GM12878 (cell line): ENCODE measurements at regions not wholly inside any gene's neighbourhood (a gene's known extent, or its start where the extent isn't known, plus 50 kb on each side); places are given as distances from the start of the nearest gene placed in this dataset.
A peak's percentile ranks its signal among the peaks of the same experiment; 100 is the strongest.

ENCODE experiments used
- ASH2L ChIP-seq: fragments of 300-600, 200-600 bp; sonication (generic); IDR thresholded peaks from 2 replicates; pipeline ENCODE4 v1.6.1; 2017; ENCODE audit warnings: low read depth, mild to moderate bottlenecking, borderline replicate concordance
- BACH1 ChIP-seq: fragments of 450-650 bp; IDR thresholded peaks from 2 replicates; pipeline ENCODE4 v1.6.1; 2017; ENCODE audit warnings: mild to moderate bottlenecking, borderline replicate concordance
- CREM ChIP-seq: IDR thresholded peaks from 2 replicates; pipeline ENCODE4 v1.6.1; 2014; ENCODE audit warnings: antibody characterized with exemption, low read depth
- FOXK2 ChIP-seq: fragments of 450-650 bp; IDR thresholded peaks from 2 replicates; pipeline ENCODE4 v1.6.1; 2017; ENCODE audit warnings: mild to moderate bottlenecking, moderate library complexity
- GATAD2B ChIP-seq: fragments of 450-650 bp; conservative IDR thresholded peaks from 2 replicates; pipeline ENCODE4 v1.6.1; 2017; ENCODE audit warnings: low read depth, mild to moderate bottlenecking, moderate library complexity
- KAT2A ChIP-seq: conservative IDR thresholded peaks from 2 replicates; pipeline ENCODE4 v1.6.1; 2011; ENCODE audit warnings: low read depth, low read length; ENCODE audit not compliant: control insufficient read depth
- LARP7 ChIP-seq: fragments of 450-650 bp; IDR thresholded peaks from 2 replicates; pipeline ENCODE4 v1.6.1; 2017; ENCODE audit warnings: mild to moderate bottlenecking
- POLR2AphosphoS2 ChIP-seq: IDR thresholded peaks from 2 replicates; pipeline ENCODE4 v1.6.1; 2011; ENCODE audit warnings: low read depth, mild to moderate bottlenecking, low read length, improper control_type of control experiment, moderate library complexity
- POU2F2 ChIP-seq: IDR thresholded peaks from 3 replicates; pipeline ENCODE4 v1.6.1; 2011; ENCODE audit warnings: low read depth, mild to moderate bottlenecking, low read length, borderline replicate concordance
- RB1 ChIP-seq: fragments of 450-650 bp; formaldehyde crosslinking; IDR thresholded peaks from 2 replicates; pipeline ENCODE4 v1.6.1; 2017; ENCODE audit warnings: mild to moderate bottlenecking, borderline replicate concordance
- RELA ChIP-seq: fragments of 450-650 bp; IDR thresholded peaks from 2 replicates; pipeline ENCODE4 v1.8.0; 2014; ENCODE audit warnings: borderline replicate concordance; ENCODE audit not compliant: partially characterized antibody
- STAT1 ChIP-seq: fragments of 450-650 bp; conservative IDR thresholded peaks from 2 replicates; pipeline ENCODE4 v1.6.1; 2014; ENCODE audit warnings: antibody characterized with exemption, mild to moderate bottlenecking
- TCF12 ChIP-seq: IDR thresholded peaks from 2 replicates; pipeline ENCODE4 v1.6.1; 2011; ENCODE audit warnings: low read depth, mild to moderate bottlenecking, low read length
- ZBED1 ChIP-seq: IDR thresholded peaks from 2 replicates; pipeline ENCODE4 v1.6.1; 2016; ENCODE audit warnings: borderline replicate concordance
- TF ChIP-seq, protein P1 (sequence below): IDR thresholded peaks from 2 replicates; pipeline ENCODE4 v1.6.1; 2011; ENCODE audit warnings: mild to moderate bottlenecking, low read depth, low read length, moderate library complexity; ENCODE audit not compliant: insufficient replicate concordance
- TF ChIP-seq, protein P2 (sequence below): fragments of 450-650 bp; IDR thresholded peaks from 2 replicates; pipeline ENCODE4 v1.6.1; 2017; ENCODE audit warnings: borderline replicate concordance
- TF ChIP-seq, protein P3 (sequence below): fragments of 450-650 bp; conservative IDR thresholded peaks from 2 replicates; pipeline ENCODE4 v1.6.1; 2017; ENCODE audit warnings: mild to moderate bottlenecking, moderate library complexity
- TF ChIP-seq, protein P4 (sequence below): IDR thresholded peaks from 2 replicates; pipeline ENCODE4 v1.6.1; 2012; ENCODE audit warnings: low read length, inconsistent platforms
- TF ChIP-seq, protein P5 (sequence below): fragments of 450-650 bp; IDR thresholded peaks from 2 replicates; pipeline ENCODE4 v1.6.1; 2017; ENCODE audit warnings: mild to moderate bottlenecking, low read depth, inconsistent platforms; ENCODE audit not compliant: poor library complexity, severe bottlenecking

DNA sequence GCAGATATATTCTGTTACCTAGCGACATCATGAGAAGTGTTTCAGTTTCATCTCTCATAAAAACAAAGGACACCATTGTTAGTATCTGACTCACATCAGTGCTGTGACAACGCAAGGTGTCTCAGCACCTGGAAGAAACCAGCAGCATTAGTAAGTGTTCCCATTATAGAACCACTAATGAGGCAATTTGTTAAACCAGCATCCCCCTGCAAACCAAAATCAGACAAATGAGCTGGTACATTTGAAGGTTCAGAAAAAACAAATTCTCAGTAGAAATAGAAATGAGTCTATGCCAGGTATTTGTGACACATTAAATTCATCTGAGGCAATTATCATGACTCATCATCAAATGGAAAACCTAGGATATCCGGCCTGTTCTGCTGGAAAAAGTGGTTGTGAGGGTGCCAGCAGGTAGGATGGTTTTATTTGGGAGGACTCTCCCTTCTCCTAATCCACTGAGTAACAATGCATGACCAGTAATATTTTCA lies 151.7 kb downstream of the TMEM200A start (continued):
- TF ChIP-seq, protein P1, sequence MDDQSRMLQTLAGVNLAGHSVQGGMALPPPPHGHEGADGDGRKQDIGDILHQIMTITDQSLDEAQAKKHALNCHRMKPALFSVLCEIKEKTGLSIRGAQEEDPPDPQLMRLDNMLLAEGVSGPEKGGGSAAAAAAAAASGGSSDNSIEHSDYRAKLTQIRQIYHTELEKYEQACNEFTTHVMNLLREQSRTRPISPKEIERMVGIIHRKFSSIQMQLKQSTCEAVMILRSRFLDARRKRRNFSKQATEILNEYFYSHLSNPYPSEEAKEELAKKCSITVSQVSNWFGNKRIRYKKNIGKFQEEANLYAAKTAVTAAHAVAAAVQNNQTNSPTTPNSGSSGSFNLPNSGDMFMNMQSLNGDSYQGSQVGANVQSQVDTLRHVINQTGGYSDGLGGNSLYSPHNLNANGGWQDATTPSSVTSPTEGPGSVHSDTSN: no peak
- TF ChIP-seq ASH2L (no peak), RB1 (0 out of 2 replicates have a peak, but pooled peaks have one; percentile 43), BACH1 (peak; percentile 98), RELA (peak; percentile 41), STAT1 (no peak), ZBED1 (peak; percentile 79; the same call in 1 of the 2 replicates), POU2F2 (peak; percentile 80; the same call in 1 of the 3 replicates), POLR2AphosphoS2 (no peak), LARP7 (no peak), CREM (peak; percentile 78), KAT2A (no peak), GATAD2B (no peak), TCF12 (peak; percentile 94), FOXK2 (no peak)
- TF ChIP-seq, protein P2, sequence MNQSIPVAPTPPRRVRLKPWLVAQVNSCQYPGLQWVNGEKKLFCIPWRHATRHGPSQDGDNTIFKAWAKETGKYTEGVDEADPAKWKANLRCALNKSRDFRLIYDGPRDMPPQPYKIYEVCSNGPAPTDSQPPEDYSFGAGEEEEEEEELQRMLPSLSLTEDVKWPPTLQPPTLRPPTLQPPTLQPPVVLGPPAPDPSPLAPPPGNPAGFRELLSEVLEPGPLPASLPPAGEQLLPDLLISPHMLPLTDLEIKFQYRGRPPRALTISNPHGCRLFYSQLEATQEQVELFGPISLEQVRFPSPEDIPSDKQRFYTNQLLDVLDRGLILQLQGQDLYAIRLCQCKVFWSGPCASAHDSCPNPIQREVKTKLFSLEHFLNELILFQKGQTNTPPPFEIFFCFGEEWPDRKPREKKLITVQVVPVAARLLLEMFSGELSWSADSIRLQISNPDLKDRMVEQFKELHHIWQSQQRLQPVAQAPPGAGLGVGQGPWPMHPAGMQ: no peak
- TF ChIP-seq, protein P3, sequence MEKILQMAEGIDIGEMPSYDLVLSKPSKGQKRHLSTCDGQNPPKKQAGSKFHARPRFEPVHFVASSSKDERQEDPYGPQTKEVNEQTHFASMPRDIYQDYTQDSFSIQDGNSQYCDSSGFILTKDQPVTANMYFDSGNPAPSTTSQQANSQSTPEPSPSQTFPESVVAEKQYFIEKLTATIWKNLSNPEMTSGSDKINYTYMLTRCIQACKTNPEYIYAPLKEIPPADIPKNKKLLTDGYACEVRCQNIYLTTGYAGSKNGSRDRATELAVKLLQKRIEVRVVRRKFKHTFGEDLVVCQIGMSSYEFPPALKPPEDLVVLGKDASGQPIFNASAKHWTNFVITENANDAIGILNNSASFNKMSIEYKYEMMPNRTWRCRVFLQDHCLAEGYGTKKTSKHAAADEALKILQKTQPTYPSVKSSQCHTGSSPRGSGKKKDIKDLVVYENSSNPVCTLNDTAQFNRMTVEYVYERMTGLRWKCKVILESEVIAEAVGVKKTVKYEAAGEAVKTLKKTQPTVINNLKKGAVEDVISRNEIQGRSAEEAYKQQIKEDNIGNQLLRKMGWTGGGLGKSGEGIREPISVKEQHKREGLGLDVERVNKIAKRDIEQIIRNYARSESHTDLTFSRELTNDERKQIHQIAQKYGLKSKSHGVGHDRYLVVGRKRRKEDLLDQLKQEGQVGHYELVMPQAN: no peak
- TF ChIP-seq, protein P4, sequence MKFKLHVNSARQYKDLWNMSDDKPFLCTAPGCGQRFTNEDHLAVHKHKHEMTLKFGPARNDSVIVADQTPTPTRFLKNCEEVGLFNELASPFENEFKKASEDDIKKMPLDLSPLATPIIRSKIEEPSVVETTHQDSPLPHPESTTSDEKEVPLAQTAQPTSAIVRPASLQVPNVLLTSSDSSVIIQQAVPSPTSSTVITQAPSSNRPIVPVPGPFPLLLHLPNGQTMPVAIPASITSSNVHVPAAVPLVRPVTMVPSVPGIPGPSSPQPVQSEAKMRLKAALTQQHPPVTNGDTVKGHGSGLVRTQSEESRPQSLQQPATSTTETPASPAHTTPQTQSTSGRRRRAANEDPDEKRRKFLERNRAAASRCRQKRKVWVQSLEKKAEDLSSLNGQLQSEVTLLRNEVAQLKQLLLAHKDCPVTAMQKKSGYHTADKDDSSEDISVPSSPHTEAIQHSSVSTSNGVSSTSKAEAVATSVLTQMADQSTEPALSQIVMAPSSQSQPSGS: peak; percentile 87
- TF ChIP-seq, protein P5, sequence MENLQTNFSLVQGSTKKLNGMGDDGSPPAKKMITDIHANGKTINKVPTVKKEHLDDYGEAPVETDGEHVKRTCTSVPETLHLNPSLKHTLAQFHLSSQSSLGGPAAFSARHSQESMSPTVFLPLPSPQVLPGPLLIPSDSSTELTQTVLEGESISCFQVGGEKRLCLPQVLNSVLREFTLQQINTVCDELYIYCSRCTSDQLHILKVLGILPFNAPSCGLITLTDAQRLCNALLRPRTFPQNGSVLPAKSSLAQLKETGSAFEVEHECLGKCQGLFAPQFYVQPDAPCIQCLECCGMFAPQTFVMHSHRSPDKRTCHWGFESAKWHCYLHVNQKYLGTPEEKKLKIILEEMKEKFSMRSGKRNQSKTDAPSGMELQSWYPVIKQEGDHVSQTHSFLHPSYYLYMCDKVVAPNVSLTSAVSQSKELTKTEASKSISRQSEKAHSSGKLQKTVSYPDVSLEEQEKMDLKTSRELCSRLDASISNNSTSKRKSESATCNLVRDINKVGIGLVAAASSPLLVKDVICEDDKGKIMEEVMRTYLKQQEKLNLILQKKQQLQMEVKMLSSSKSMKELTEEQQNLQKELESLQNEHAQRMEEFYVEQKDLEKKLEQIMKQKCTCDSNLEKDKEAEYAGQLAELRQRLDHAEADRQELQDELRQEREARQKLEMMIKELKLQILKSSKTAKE: peak; percentile 87
